GM18861 (cell line): ENCODE measurements at regions not wholly inside any gene's neighbourhood (a gene's known extent, or its start where the extent isn't known, plus 50 kb on each side); places are given as distances from the start of the nearest gene placed in this dataset.
"Not testable (repeated sequence)": the region's sequence is repeated elsewhere in the genome, so short reads cannot be mapped to it uniquely, and the experiment has no call there.

ENCODE experiments used
- ATAC-seq: cut with Tn5 transposase; IDR thresholded peaks from one replicate; pipeline ENCODE4 v1.9.1; 2021; ENCODE audit not compliant: unreplicated experiment

GRCh38 chr13:104650431-104650830, 1584.2 kb upstream of the SLC10A2 start:
- ATAC-seq: no peak

- no peak for ATAC-seq
Measured at GRCh38 chr13:104648291-104648690, 1582.1 kb upstream of the SLC10A2 start.

GRCh38 chr13:104645786-104646185, 1579.6 kb upstream of the SLC10A2 start:
- ATAC-seq: no peak

- no peak for ATAC-seq
Measured at GRCh38 chr13:104641309-104641708, 1575.1 kb upstream of the SLC10A2 start.

GRCh38 chr13:104635879-104636278, 1569.7 kb upstream of the SLC10A2 start:
- no peak for ATAC-seq

GRCh38 chr13:104634016-104634415, 1567.8 kb upstream of the SLC10A2 start:
- ATAC-seq: no peak

- ATAC-seq: no peak
Measured at GRCh38 chr13:104632736-104633135, 1566.5 kb upstream of the SLC10A2 start.

GRCh38 chr13:104625201-104625600, 1559.0 kb upstream of the SLC10A2 start:
- ATAC-seq: no peak

GRCh38 chr13:104616990-104617389, 1550.8 kb upstream of the SLC10A2 start:
- no peak for ATAC-seq

GRCh38 chr13:104614361-104615145, 1548.3 kb upstream of the SLC10A2 start:
- no peak for ATAC-seq

- no peak for ATAC-seq
Measured at GRCh38 chr13:104608331-104608730, 1542.1 kb upstream of the SLC10A2 start.

GRCh38 chr13:104605435-104605834, 1539.2 kb upstream of the SLC10A2 start:
- not testable (repeated sequence) for ATAC-seq

- ATAC-seq: no peak
Measured at GRCh38 chr13:104597546-104598180, 1531.4 kb upstream of the SLC10A2 start.

- no peak for ATAC-seq
Measured at GRCh38 chr13:104595511-104595910, 1529.3 kb upstream of the SLC10A2 start.

GRCh38 chr13:104594806-104595205, 1528.6 kb upstream of the SLC10A2 start:
- ATAC-seq: no peak

GRCh38 chr13:104593693-104594092, 1527.5 kb upstream of the SLC10A2 start:
- no peak for ATAC-seq

- no peak for ATAC-seq
Measured at GRCh38 chr13:104593251-104593576, 1527.0 kb upstream of the SLC10A2 start.

GRCh38 chr13:104592545-104593250, 1526.5 kb upstream of the SLC10A2 start:
- ATAC-seq: no peak

GRCh38 chr13:104592127-104592526, 1525.9 kb upstream of the SLC10A2 start:
- ATAC-seq: no peak

- ATAC-seq: no peak
Measured at GRCh38 chr13:104586051-104586746, 1520.0 kb upstream of the SLC10A2 start.

GRCh38 chr13:104584481-104584880, 1518.3 kb upstream of the SLC10A2 start:
- no peak for ATAC-seq
